ENCODE measurements at regions not wholly inside any gene's neighbourhood (a gene's known extent, or its start where the extent isn't known, plus 50 kb on each side); places are given as distances from the start of the nearest gene placed in this dataset.

DNA sequence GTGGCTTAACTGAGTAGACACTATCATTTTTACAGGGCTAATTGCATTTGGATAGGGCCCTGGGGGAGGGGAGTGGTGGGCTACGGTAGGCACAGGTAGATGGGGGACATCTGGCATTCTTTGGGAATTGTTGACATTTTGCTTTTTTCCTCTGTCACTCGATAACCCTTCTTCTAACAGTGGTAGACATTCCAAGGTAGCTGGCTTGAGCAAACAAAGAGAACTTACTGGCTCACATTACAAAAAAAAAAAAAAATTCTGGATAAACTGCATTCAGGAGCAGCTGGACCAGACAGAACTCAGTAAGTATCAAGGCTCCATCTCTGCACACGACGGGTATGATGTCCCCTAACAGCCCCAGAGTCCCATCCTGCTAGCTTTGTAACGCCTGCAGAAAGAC, 585.2 kb downstream of the ZNF608 start:
- no peak overlapping the region for H3K27ac Mint-ChIP-seq
- intact Hi-C loops (cut with DNase I, micrococcal nuclease), result no loop called here
- no peak for ATAC-seq
- H3K4me3 Mint-ChIP-seq, result no peak overlapping the region
- H3K9me3 Mint-ChIP-seq (ENCODE audit: low read depth), result no peaks in the 10 kb centered on the region
- CTCF ChIA-PET, result interaction anchor here (1.0 kb wide), 1 partner anchor 14 kb away, joined by 3 read pairs; no protein-coding TSS in a partner anchor
- peaks cover 11% of the 10 kb centered on the region for H3K4me1 Mint-ChIP-seq
- no peaks in the 10 kb centered on the region for H3K36me3 Mint-ChIP-seq (ENCODE audit: low read depth)
- no peaks in the 10 kb centered on the region for H3K27me3 Mint-ChIP-seq
- DNase-seq, result no peak
- POLR2A ChIA-PET, result no interaction called here

DNA sequence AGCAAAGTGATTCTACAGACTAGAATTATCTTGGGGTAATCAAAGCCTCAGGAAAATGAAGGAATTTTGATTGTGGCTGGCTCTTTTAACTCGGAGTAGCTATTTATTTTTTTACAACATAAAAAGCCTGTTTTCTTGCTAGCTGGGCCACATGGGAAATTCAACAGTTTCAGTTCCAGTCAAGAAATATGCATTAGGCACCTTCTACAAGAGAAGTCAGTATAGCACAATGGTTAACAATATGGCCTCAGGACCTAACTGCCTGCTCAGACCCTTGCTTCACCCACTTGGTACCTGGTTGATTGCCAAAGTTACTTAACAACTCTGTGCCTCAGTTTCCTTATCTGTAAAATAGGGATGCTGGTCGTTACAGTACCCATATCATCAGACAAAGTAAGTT, 586.2 kb downstream of the ZNF608 start:
- no peak overlapping the region for H3K27ac Mint-ChIP-seq
- ATAC-seq, result no peak
- DNase-seq, result no peak
- ChIA-PET POLR2A (no interaction called here), CTCF (interaction anchor here (0.6 kb wide), 1 partner anchor 137 kb away, joined by 3 read pairs; no protein-coding TSS in a partner anchor)
- H3K27me3 Mint-ChIP-seq, result no peaks in the 10 kb centered on the region
- no peaks in the 10 kb centered on the region for H3K36me3 Mint-ChIP-seq (ENCODE audit: low read depth)
- H3K4me1 Mint-ChIP-seq, result peaks cover 11% of the 10 kb centered on the region
- intact Hi-C loops (cut with DNase I, micrococcal nuclease), result no loop called here
- H3K9me3 Mint-ChIP-seq (ENCODE audit: low read depth), result peaks cover 3% of the 10 kb centered on the region
- no peak overlapping the region for H3K4me3 Mint-ChIP-seq

DNA sequence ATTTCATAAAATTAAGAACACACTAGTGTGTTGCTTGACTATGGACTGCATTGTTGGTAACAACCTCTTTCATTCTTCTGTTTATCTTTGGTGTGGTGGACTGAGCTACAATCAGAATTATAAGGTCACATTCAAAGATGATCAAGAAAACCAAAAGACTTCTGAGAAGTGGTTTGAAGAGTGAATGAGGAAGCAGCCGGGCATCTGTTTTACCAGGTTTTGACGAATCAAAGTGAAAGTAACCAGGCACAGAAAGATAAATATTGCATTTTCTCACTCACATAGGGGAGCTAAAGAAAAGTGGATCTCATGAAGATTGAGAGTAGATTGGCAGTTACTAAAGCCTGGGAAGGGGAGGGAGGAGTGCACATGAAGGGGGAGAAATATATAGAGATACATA, 589.1 kb downstream of the ZNF608 start:
- ChIA-PET CTCF (no interaction called here), POLR2A (no interaction called here)
- Mint-ChIP-seq H3K9me3 (ENCODE audit: low read depth) (peaks cover 17% of the 10 kb centered on the region), H3K36me3 (ENCODE audit: low read depth) (no peaks in the 10 kb centered on the region), H3K27ac (no peak overlapping the region), H3K4me3 (no peak overlapping the region), H3K4me1 (peaks cover 4% of the 10 kb centered on the region), H3K27me3 (no peaks in the 10 kb centered on the region)
- intact Hi-C loops (cut with DNase I, micrococcal nuclease), result no loop called here
- no peak for DNase-seq
- no peak for ATAC-seq

DNA sequence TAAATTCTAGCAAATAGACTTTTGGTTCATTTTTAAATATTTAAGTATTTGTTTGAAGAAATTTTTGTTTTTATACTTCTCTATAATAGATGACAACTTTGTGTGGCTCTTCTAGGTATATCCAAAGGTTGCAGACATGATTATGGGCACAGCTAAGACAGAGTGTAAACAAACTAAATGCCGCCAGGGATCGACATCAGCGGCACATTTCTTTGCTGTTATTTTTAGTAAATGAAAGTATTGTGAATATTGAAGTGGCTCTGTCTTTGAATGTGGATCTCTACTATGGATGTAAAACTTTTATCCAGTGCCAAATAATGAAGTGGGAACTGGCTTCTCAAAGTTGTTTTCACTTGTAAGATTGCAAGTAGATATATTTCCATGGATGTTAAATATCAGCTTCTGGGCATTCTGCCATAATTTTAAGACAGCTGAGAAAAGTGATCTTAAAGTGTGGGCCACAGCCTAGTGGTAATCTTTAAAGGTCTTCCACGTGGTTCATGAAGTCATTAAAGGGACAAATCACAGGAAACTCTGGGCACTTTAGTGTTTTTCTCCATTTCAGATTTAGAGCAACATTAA, 589.9 kb downstream of the ZNF608 start:
- no peak overlapping the region for H3K4me3 Mint-ChIP-seq
- ChIA-PET POLR2A (no interaction called here), CTCF (no interaction called here)
- DNase-seq (no peak), ATAC-seq (no peak)
- H3K27ac Mint-ChIP-seq, result no peak overlapping the region
- intact Hi-C loops (cut with DNase I, micrococcal nuclease), result no loop called here
- H3K9me3 Mint-ChIP-seq (ENCODE audit: low read depth), result peaks cover 17% of the 10 kb centered on the region
- peaks cover 4% of the 10 kb centered on the region for H3K4me1 Mint-ChIP-seq
- H3K27me3 Mint-ChIP-seq, result no peaks in the 10 kb centered on the region
- no peaks in the 10 kb centered on the region for H3K36me3 Mint-ChIP-seq (ENCODE audit: low read depth)

DNA sequence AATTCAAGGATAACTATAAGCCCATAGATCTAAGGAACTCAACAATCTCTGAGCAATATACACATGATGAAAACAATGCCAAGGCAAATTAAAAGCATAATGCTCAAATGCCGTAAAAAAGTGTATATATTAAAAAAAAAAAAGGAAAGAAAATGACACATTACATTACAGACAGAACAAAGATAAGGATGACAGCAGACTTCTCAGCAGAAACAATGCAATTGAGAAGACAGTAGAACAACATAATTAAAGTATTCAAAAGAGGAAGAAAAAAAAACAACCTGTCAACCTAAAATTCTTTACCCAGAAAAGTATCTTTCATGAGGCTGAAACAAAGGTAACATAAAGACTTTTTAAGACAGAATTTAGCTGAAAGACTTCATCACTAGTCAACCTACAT, 591.7 kb downstream of the ZNF608 start:
- Mint-ChIP-seq H3K4me1 (peaks cover 4% of the 10 kb centered on the region), H3K4me3 (no peak overlapping the region), H3K27ac (no peak overlapping the region), H3K36me3 (ENCODE audit: low read depth) (no peaks in the 10 kb centered on the region), H3K9me3 (ENCODE audit: low read depth) (peaks cover 24% of the 10 kb centered on the region), H3K27me3 (no peaks in the 10 kb centered on the region)
- no peak for ATAC-seq
- CTCF ChIA-PET, result no interaction called here
- intact Hi-C loops (cut with DNase I, micrococcal nuclease), result no loop called here
- POLR2A ChIA-PET, result no interaction called here
- DNase-seq, result no peak

DNA sequence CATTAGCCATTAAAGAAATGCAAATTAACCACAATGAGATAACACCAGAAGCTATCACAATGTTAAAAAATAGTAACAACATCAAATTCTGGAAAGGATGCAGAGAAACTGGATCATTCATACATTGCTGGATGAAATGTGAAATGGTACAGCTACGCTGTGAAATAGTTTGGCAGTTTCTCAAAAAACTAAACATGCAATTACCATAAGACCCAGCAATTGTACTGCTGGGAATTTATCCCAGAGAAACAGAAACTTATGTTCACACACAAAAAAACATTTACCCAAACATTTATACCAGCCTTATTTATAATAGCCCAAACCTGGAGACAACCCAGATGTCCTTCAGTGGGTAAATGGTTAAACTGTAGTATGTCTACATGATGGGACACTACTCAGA, 592.9 kb downstream of the ZNF608 start:
- no peak overlapping the region for H3K27ac Mint-ChIP-seq
- no peak overlapping the region for H3K4me3 Mint-ChIP-seq
- no peaks in the 10 kb centered on the region for H3K27me3 Mint-ChIP-seq
- intact Hi-C loops (cut with DNase I, micrococcal nuclease), result no loop called here
- DNase-seq (no peak), ATAC-seq (no peak)
- H3K36me3 Mint-ChIP-seq (ENCODE audit: low read depth), result no peaks in the 10 kb centered on the region
- H3K4me1 Mint-ChIP-seq, result peaks cover 4% of the 10 kb centered on the region
- peaks cover 24% of the 10 kb centered on the region for H3K9me3 Mint-ChIP-seq (ENCODE audit: low read depth)
- ChIA-PET CTCF (no interaction called here), POLR2A (no interaction called here)

DNA sequence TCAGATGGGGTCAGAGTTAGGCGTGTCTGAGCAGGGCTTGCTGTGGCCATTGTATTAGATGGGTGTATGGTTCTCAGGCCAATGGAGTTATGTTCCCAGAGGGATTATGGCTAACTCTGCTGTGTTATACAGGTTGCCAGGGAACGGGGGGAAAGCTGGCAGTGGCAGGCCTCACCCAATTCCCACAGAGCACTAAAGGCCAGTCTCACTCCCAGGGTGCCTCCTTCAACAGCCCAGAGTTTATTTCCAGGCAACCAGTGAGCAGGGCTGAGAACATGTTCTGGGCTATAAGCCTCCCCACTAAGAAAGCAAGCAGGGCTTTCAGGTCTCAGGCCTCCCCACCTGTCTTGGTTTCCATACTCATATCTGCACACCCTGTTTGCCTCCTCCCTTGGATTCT, 597.9 kb downstream of the ZNF608 start:
- no peak overlapping the region for H3K27ac Mint-ChIP-seq
- ChIA-PET POLR2A (no interaction called here), CTCF (interaction anchor here (1.7 kb wide), 1 partner anchor 13 kb away, joined by 3 read pairs; no protein-coding TSS in a partner anchor)
- no peak for ATAC-seq
- no peaks in the 10 kb centered on the region for H3K36me3 Mint-ChIP-seq (ENCODE audit: low read depth)
- H3K9me3 Mint-ChIP-seq (ENCODE audit: low read depth), result peaks cover 9% of the 10 kb centered on the region
- H3K4me1 Mint-ChIP-seq, result no peaks in the 10 kb centered on the region
- no peak for DNase-seq
- intact Hi-C loops (cut with DNase I, micrococcal nuclease), result no loop called here
- no peak overlapping the region for H3K4me3 Mint-ChIP-seq
- H3K27me3 Mint-ChIP-seq, result no peaks in the 10 kb centered on the region

DNA sequence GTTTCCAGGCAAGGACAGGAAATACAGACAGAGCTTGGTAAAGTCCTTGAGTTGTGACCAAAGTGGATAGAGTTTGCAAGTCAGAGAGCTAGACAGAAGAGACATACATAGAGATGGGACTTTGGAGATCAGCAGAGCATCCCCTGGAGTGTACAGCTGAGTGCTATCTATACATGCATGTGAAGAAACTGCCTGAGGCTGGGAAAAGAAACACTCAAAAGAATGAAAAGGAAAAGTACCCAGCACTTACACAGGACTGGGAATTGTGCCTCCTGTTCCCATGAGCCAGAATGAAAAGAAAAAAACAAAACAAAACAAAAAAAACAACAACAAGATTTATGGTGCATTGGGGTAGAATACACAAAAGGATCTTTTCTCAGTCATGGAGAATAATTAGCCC, 606.4 kb downstream of the ZNF608 start:
- DNase-seq (no peak), ATAC-seq (no peak)
- H3K4me1 Mint-ChIP-seq, result no peaks in the 10 kb centered on the region
- no peaks in the 10 kb centered on the region for H3K36me3 Mint-ChIP-seq (ENCODE audit: low read depth)
- POLR2A ChIA-PET, result no interaction called here
- intact Hi-C loops (cut with DNase I, micrococcal nuclease), result no loop called here
- peaks cover 4% of the 10 kb centered on the region for H3K9me3 Mint-ChIP-seq (ENCODE audit: low read depth)
- no peak overlapping the region for H3K4me3 Mint-ChIP-seq
- CTCF ChIA-PET, result no interaction called here
- no peak overlapping the region for H3K27ac Mint-ChIP-seq
- H3K27me3 Mint-ChIP-seq, result no peaks in the 10 kb centered on the region

DNA sequence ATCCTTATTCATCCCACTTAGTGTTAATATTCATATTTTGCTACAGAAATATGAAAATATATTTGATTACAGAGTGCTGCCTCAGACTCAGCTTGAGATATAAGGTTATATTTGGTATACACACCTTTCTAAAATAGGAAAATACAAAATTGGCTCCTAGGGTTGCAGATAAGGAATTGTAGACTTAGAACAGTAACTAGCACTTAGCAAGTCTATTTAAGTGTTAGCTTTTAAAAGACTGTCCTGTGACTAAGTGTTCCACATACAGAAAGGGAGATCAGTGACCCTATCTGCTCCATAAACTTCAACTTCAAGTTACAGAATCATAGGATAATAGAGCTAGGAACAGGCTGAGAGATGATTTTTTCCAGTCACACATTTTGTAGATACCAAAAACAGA, 607.0 kb downstream of the ZNF608 start:
- ATAC-seq, result no peak
- intact Hi-C loops (cut with DNase I, micrococcal nuclease), result no loop called here
- no peaks in the 10 kb centered on the region for H3K27me3 Mint-ChIP-seq
- H3K36me3 Mint-ChIP-seq (ENCODE audit: low read depth), result no peaks in the 10 kb centered on the region
- POLR2A ChIA-PET, result no interaction called here
- DNase-seq, result no peak
- H3K4me1 Mint-ChIP-seq, result no peaks in the 10 kb centered on the region
- no peak overlapping the region for H3K4me3 Mint-ChIP-seq
- H3K27ac Mint-ChIP-seq, result no peak overlapping the region
- H3K9me3 Mint-ChIP-seq (ENCODE audit: low read depth), result peaks cover 4% of the 10 kb centered on the region
- CTCF ChIA-PET, result no interaction called here

DNA sequence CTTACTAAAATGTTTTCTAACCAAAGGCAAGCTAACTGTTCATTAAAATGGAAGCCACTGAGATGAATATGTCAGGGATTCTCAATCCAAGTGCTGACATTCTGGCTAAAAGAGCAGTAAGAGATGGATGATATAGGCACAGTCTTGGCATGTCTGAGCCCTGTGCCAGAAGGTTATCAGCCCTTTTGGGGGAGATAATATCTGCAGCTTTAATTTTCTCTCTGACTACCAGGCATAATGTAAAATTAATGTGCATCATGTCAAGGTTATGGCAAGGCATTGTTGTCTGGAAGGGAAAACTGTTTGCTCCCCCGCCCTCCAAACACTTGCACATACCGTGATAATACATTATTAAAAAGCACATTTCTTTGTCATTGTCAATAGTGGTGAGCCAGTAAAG, 609.8 kb downstream of the ZNF608 start:
- no peak for DNase-seq
- Mint-ChIP-seq H3K36me3 (ENCODE audit: low read depth) (no peaks in the 10 kb centered on the region), H3K4me3 (no peak overlapping the region), H3K27me3 (no peaks in the 10 kb centered on the region), H3K4me1 (no peaks in the 10 kb centered on the region), H3K27ac (no peak overlapping the region), H3K9me3 (ENCODE audit: low read depth) (peaks cover 4% of the 10 kb centered on the region)
- CTCF ChIA-PET, result no interaction called here
- intact Hi-C loops (cut with DNase I, micrococcal nuclease), result no loop called here
- ATAC-seq, result no peak
- POLR2A ChIA-PET, result no interaction called here

DNA sequence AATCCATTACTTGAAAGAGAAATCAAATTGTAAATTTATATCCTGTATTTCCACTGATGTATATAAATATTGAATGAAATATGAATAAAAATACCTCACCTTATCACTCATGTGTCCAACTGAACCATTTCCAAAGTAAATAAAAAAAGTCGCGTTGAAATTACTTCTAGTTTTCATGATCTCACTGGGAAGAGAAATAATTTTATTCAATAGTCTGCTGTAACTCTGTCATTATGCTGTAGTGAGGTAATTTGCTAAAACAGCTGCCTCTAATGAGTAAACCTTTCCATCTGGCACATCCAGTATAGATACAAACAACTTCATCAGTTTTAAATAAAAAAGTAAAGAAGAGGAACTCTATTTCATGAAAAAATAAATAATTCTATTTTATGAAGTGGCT, 611.5 kb downstream of the ZNF608 start:
- no peak overlapping the region for H3K27ac Mint-ChIP-seq
- no peak for DNase-seq
- ATAC-seq, result no peak
- POLR2A ChIA-PET, result no interaction called here
- H3K4me1 Mint-ChIP-seq, result no peaks in the 10 kb centered on the region
- intact Hi-C loops (cut with DNase I, micrococcal nuclease), result no loop called here
- H3K36me3 Mint-ChIP-seq (ENCODE audit: low read depth), result no peaks in the 10 kb centered on the region
- peaks cover 1% of the 10 kb centered on the region for H3K9me3 Mint-ChIP-seq (ENCODE audit: low read depth)
- no peaks in the 10 kb centered on the region for H3K27me3 Mint-ChIP-seq
- H3K4me3 Mint-ChIP-seq, result no peak overlapping the region
- CTCF ChIA-PET, result no interaction called here

DNA sequence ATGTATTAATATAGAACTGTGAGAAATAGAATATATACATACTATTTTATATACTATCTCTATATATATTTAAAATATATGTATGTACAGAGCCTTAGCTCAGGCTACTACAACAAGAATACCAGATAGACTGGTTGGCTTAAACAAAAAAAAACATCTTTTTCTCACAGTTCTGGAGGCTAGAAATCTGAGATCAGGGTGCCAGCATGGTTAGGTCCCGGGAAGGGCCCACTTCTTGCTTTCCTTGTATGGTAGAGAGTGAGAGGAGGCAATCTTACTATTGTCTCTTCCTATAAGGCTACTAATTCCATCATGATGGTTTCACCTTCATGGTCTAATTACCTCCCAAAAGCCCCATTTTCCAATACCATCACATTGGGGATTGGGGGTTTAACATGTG, 613.0 kb downstream of the ZNF608 start:
- ATAC-seq, result no peak
- H3K4me3 Mint-ChIP-seq, result no peak overlapping the region
- CTCF ChIA-PET, result no interaction called here

DNA sequence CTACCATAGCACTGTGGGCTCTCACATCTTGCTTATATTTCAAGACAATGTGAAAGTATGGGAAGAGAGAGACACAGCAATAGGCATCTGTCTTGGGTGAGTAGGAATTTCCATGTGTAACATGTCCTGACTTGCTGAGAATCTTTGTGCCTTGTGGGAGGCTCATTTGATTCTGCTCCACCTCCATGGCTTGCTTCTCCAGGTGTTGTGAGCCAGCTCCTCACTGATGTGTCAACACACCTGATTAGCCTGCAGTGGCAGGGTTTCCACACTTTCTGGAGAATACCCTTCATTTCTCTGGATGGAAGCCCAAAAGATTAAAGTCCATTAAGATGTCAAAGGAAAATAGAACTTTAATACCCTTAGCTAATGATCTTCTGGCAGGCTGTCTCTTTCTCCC, 613.6 kb downstream of the ZNF608 start:
- Mint-ChIP-seq H3K4me1 (no peaks in the 10 kb centered on the region), H3K36me3 (ENCODE audit: low read depth) (no peaks in the 10 kb centered on the region), H3K4me3 (no peak overlapping the region), H3K9me3 (ENCODE audit: low read depth) (no peaks in the 10 kb centered on the region), H3K27ac (no peak overlapping the region), H3K27me3 (no peaks in the 10 kb centered on the region)
- ATAC-seq, result no peak
- DNase-seq, result no peak
- POLR2A ChIA-PET, result no interaction called here
- CTCF ChIA-PET, result no interaction called here
- intact Hi-C loops (cut with DNase I, micrococcal nuclease), result no loop called here

More for the DNA sequence above, 613.0 kb downstream of the ZNF608 start:
- POLR2A ChIA-PET, result no interaction called here
- no peaks in the 10 kb centered on the region for H3K27me3 Mint-ChIP-seq
- H3K36me3 Mint-ChIP-seq (ENCODE audit: low read depth), result no peaks in the 10 kb centered on the region
- intact Hi-C loops (cut with DNase I, micrococcal nuclease), result no loop called here
- H3K4me1 Mint-ChIP-seq, result no peaks in the 10 kb centered on the region
- no peaks in the 10 kb centered on the region for H3K9me3 Mint-ChIP-seq (ENCODE audit: low read depth)
- DNase-seq, result no peak
- no peak overlapping the region for H3K27ac Mint-ChIP-seq

Data from activated CD4-positive, alpha-beta T cell treated with anti-CD3 and anti-CD28 coated beads for 36 hours (primary cell).